ENCODE measurements at regions not wholly inside any gene's neighbourhood (a gene's known extent, or its start where the extent isn't known, plus 50 kb on each side); places are given as distances from the start of the nearest gene placed in this dataset.

DNA sequence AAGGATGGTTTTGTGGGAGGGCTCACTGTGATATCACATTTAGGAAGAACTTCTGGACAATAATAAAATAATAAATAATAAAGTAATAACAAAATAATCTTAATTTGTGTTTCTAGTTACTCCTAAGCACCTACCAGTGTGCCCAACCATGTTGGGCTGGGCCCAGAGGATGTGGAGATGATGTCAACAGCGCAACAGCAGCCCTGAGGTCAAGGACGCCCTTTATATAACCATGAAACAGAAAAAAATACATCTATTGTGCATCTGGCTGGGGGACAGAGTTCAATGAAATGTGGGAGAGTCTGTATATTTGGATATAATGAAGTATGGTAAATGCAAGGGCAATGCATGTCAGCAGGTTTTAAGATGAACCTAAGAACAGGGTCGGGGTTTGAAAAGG lies 552.8 kb downstream of the VRK1 start:
- no peaks in the 10 kb centered on the region for H3K36me3 ChIP-seq (ENCODE audit: control insufficient read depth in 2 of 2, extremely low read depth in 1 of 2, insufficient read depth in 2 of 2, low read length in 2 of 2)
- ChIA-PET CTCF (no interaction called here), POLR2A (no interaction called here)
- DNase-seq (ENCODE audit: low read depth, low spot score) (no peak), FAIRE-seq (no peak)
- H3K27me3 ChIP-seq (ENCODE audit: control insufficient read depth in 2 of 2, insufficient read depth in 2 of 2, low read length in 2 of 2) = no peaks in the 10 kb centered on the region
- TF ChIP-seq GATA2 (IDR thresholded peaks at IDR 0.05; ENCODE audit: insufficient read depth, insufficient read length, low read depth, low read length) (no peak), FOS (IDR thresholded peaks at IDR 0.05; ENCODE audit: borderline replicate concordance, insufficient read depth, low read length) (no peak), JUN (IDR thresholded peaks at IDR 0.05; ENCODE audit: borderline replicate concordance, insufficient read depth, insufficient read length, low read depth) (no peak), POLR2AphosphoS5 (IDR thresholded peaks at IDR 0.05; ENCODE audit: insufficient read depth, low read depth, low read length) (no peak)
- H3K4me3 ChIP-seq (replicated peaks in 1 of 3; ENCODE audit: insufficient read depth in 1 of 3, low read depth in 1 of 3, low read length in 3 of 3) = no peak overlapping the region
- BruUV-seq (replicated peaks) = no TSS peak
- no peaks in the 10 kb centered on the region for H4K20me1 ChIP-seq (replicated peaks; ENCODE audit: control insufficient read depth, extremely low read depth, insufficient read depth, low read length)
- no peak overlapping the region for H3K4me2 ChIP-seq (ENCODE audit: insufficient read depth, low read length)
- no peaks in the 10 kb centered on the region for H3K9me1 ChIP-seq (replicated peaks; ENCODE audit: control insufficient read depth, extremely low read depth, insufficient read depth, low read length)
- H3K27ac ChIP-seq (ENCODE audit: insufficient read depth, low read depth, low read length) = no peak overlapping the region
- intact Hi-C loops (cut with micrococcal nuclease) (no loop called here), dilution Hi-C loops (cut with MboI; ENCODE audit: extremely low pct_ligation_motif_present, low sequenced_read_pairs) (no loop called here)
- no peaks in the 10 kb centered on the region for H3K79me2 ChIP-seq (ENCODE audit: control insufficient read depth, insufficient read depth, low read length)
- no peak overlapping the region for H3K9ac ChIP-seq (replicated peaks; ENCODE audit: extremely low read depth, insufficient read depth, low read length)
- no peaks in the 10 kb centered on the region for H3K4me1 ChIP-seq (ENCODE audit: control insufficient read depth, extremely low read depth, insufficient read depth, low read length)
- peaks cover 8% of the 10 kb centered on the region for H3K9me3 ChIP-seq (replicated peaks; ENCODE audit: control insufficient read depth, insufficient read depth, low read length)
- H2AFZ ChIP-seq (ENCODE audit: low read depth, low read length) = no peak overlapping the region

DNA sequence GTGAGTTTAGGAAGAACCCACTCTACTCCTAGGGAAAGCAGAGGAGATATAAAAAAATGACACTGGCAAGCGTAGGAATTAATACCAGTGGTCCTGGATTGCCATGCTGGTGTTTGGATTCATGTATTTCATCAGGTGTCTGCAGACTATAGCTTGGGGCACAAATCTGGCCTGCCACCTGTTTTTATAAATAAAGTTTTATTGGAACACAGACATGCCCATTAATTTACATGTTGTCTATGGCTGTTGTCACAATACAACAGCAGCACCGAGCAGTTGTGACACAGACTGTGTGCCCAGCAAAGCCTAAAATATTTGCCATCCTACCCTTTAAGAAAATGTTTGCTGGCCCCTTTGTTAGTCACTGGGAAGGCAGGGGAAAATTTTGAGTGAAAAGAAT lies 553.2 kb downstream of the VRK1 start:
- peaks cover 8% of the 10 kb centered on the region for H3K9me3 ChIP-seq (replicated peaks; ENCODE audit: control insufficient read depth, insufficient read depth, low read length)
- H3K79me2 ChIP-seq (ENCODE audit: control insufficient read depth, insufficient read depth, low read length) = no peaks in the 10 kb centered on the region
- no peaks in the 10 kb centered on the region for H3K9me1 ChIP-seq (replicated peaks; ENCODE audit: control insufficient read depth, extremely low read depth, insufficient read depth, low read length)
- intact Hi-C loops (cut with micrococcal nuclease) = no loop called here
- no peaks in the 10 kb centered on the region for H3K4me1 ChIP-seq (ENCODE audit: control insufficient read depth, extremely low read depth, insufficient read depth, low read length)
- DNase-seq (ENCODE audit: low read depth, low spot score) (no peak), FAIRE-seq (no peak)
- no peak overlapping the region for H3K9ac ChIP-seq (replicated peaks; ENCODE audit: extremely low read depth, insufficient read depth, low read length)
- H3K27ac ChIP-seq (ENCODE audit: insufficient read depth, low read depth, low read length) = no peak overlapping the region
- CTCF ChIA-PET = no interaction called here
- no peak overlapping the region for H3K4me2 ChIP-seq (ENCODE audit: insufficient read depth, low read length)
- TF ChIP-seq, protein P1, sequence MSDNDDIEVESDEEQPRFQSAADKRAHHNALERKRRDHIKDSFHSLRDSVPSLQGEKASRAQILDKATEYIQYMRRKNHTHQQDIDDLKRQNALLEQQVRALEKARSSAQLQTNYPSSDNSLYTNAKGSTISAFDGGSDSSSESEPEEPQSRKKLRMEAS (IDR thresholded peaks at IDR 0.05; ENCODE audit: insufficient read depth, insufficient read length) = no peak
- TF ChIP-seq POLR2AphosphoS5 (IDR thresholded peaks at IDR 0.05; ENCODE audit: insufficient read depth, low read depth, low read length) = no peak
- no peak for TF ChIP-seq FOS (IDR thresholded peaks at IDR 0.05; ENCODE audit: borderline replicate concordance, insufficient read depth, low read length)
- TF ChIP-seq JUN (IDR thresholded peaks at IDR 0.05; ENCODE audit: borderline replicate concordance, insufficient read depth, insufficient read length, low read depth) = no peak
- no peak for TF ChIP-seq MYC (IDR thresholded peaks at IDR 0.05; ENCODE audit: low read depth, low read length)
- no peak for TF ChIP-seq EZH2 (IDR thresholded peaks at IDR 0.05; ENCODE audit: borderline replicate concordance, low read depth, low read length, severe bottlenecking)
- no peak for TF ChIP-seq GATA2 (IDR thresholded peaks at IDR 0.05; ENCODE audit: insufficient read depth, insufficient read length, low read depth, low read length)
- TF ChIP-seq, protein P2, sequence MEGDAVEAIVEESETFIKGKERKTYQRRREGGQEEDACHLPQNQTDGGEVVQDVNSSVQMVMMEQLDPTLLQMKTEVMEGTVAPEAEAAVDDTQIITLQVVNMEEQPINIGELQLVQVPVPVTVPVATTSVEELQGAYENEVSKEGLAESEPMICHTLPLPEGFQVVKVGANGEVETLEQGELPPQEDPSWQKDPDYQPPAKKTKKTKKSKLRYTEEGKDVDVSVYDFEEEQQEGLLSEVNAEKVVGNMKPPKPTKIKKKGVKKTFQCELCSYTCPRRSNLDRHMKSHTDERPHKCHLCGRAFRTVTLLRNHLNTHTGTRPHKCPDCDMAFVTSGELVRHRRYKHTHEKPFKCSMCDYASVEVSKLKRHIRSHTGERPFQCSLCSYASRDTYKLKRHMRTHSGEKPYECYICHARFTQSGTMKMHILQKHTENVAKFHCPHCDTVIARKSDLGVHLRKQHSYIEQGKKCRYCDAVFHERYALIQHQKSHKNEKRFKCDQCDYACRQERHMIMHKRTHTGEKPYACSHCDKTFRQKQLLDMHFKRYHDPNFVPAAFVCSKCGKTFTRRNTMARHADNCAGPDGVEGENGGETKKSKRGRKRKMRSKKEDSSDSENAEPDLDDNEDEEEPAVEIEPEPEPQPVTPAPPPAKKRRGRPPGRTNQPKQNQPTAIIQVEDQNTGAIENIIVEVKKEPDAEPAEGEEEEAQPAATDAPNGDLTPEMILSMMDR (IDR thresholded peaks at IDR 0.05; ENCODE audit: extremely low read depth in 1 of 2, insufficient read depth in 1 of 2, low read depth in 1 of 2, low read length in 2 of 2) = no peak
- TF ChIP-seq POLR2A (IDR thresholded peaks at IDR 0.05; ENCODE audit: low read depth, low read length) = no peak
- no peaks in the 10 kb centered on the region for H3K36me3 ChIP-seq (ENCODE audit: control insufficient read depth in 2 of 2, extremely low read depth in 1 of 2, insufficient read depth in 2 of 2, low read length in 2 of 2)
- H4K20me1 ChIP-seq (replicated peaks; ENCODE audit: control insufficient read depth, extremely low read depth, insufficient read depth, low read length) = no peaks in the 10 kb centered on the region
- no peaks in the 10 kb centered on the region for H3K27me3 ChIP-seq (ENCODE audit: control insufficient read depth in 2 of 2, insufficient read depth in 2 of 2, low read length in 2 of 2)
- dilution Hi-C loops (cut with MboI; ENCODE audit: extremely low pct_ligation_motif_present, low sequenced_read_pairs) = no loop called here
- H2AFZ ChIP-seq (ENCODE audit: low read depth, low read length) = no peak overlapping the region
- H3K4me3 ChIP-seq (replicated peaks in 1 of 3; ENCODE audit: insufficient read depth in 1 of 3, low read depth in 1 of 3, low read length in 3 of 3) = no peak overlapping the region
- BruUV-seq (replicated peaks) = no TSS peak
- POLR2A ChIA-PET = no interaction called here
